ENCODE measurements at regions not wholly inside any gene's neighbourhood (a gene's known extent, or its start where the extent isn't known, plus 50 kb on each side); places are given as distances from the start of the nearest gene placed in this dataset.

- no peak for TF ChIP-seq SIN3A (IDR thresholded peaks at IDR 0.05; ENCODE audit: borderline replicate concordance, insufficient read depth, low read length)
- TF ChIP-seq, protein P1, sequence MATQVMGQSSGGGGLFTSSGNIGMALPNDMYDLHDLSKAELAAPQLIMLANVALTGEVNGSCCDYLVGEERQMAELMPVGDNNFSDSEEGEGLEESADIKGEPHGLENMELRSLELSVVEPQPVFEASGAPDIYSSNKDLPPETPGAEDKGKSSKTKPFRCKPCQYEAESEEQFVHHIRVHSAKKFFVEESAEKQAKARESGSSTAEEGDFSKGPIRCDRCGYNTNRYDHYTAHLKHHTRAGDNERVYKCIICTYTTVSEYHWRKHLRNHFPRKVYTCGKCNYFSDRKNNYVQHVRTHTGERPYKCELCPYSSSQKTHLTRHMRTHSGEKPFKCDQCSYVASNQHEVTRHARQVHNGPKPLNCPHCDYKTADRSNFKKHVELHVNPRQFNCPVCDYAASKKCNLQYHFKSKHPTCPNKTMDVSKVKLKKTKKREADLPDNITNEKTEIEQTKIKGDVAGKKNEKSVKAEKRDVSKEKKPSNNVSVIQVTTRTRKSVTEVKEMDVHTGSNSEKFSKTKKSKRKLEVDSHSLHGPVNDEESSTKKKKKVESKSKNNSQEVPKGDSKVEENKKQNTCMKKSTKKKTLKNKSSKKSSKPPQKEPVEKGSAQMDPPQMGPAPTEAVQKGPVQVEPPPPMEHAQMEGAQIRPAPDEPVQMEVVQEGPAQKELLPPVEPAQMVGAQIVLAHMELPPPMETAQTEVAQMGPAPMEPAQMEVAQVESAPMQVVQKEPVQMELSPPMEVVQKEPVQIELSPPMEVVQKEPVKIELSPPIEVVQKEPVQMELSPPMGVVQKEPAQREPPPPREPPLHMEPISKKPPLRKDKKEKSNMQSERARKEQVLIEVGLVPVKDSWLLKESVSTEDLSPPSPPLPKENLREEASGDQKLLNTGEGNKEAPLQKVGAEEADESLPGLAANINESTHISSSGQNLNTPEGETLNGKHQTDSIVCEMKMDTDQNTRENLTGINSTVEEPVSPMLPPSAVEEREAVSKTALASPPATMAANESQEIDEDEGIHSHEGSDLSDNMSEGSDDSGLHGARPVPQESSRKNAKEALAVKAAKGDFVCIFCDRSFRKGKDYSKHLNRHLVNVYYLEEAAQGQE (IDR thresholded peaks at IDR 0.05; ENCODE audit: insufficient read depth in 1 of 2, low read depth in 2 of 2, low read length in 2 of 2), result no peak
Observed at GRCh38 chr14:85391892-85392291, 138.1 kb upstream of the FLRT2 start.
